ENCODE measurements at regions not wholly inside any gene's neighbourhood (a gene's known extent, or its start where the extent isn't known, plus 50 kb on each side); places are given as distances from the start of the nearest gene placed in this dataset.
"Not testable (repeated sequence)": the region's sequence is repeated elsewhere in the genome, so short reads cannot be mapped to it uniquely, and the experiment has no call there.

GRCh38 chr4:33453436-33453835 lies 2733.3 kb downstream of the PCDH7 start:
- Histone ChIP-seq H3K4me3 (ENCODE audit: low read depth in 1 of 2, low read length in 2 of 2) (no peak overlapping the region), H3K27me3 (ENCODE audit: low read depth, low read length) (no peaks in the 10 kb centered on the region)

GRCh38 chr4:33453916-33454315 lies 2733.7 kb downstream of the PCDH7 start:
- no peak overlapping the region for H3K27ac ChIP-seq (ENCODE audit: low read length)
- H3K27me3 ChIP-seq (ENCODE audit: low read depth, low read length), result no peaks in the 10 kb centered on the region
- no peaks in the 10 kb centered on the region for H3K9me3 ChIP-seq (ENCODE audit: control insufficient read depth in 1 of 2, low read length in 2 of 2)
- H3K36me3 ChIP-seq (ENCODE audit: control insufficient read depth in 1 of 2, insufficient read depth in 2 of 2, low read length in 2 of 2), result no peaks in the 10 kb centered on the region
- H3K4me1 ChIP-seq (ENCODE audit: control insufficient read depth in 1 of 2, insufficient read depth in 2 of 2, low read length in 2 of 2), result no peaks in the 10 kb centered on the region
- no peak overlapping the region for H3K4me3 ChIP-seq (ENCODE audit: low read depth in 1 of 2, low read length in 2 of 2)

More at GRCh38 chr4:33453436-33453835, 2733.3 kb downstream of the PCDH7 start:
- no peak overlapping the region for H3K27ac ChIP-seq (ENCODE audit: low read length)
- no peaks in the 10 kb centered on the region for H3K4me1 ChIP-seq (ENCODE audit: control insufficient read depth in 1 of 2, insufficient read depth in 2 of 2, low read length in 2 of 2)
- no peaks in the 10 kb centered on the region for H3K36me3 ChIP-seq (ENCODE audit: control insufficient read depth in 1 of 2, insufficient read depth in 2 of 2, low read length in 2 of 2)
- H3K9me3 ChIP-seq (ENCODE audit: control insufficient read depth in 1 of 2, low read length in 2 of 2), result no peaks in the 10 kb centered on the region

- H3K4me3 ChIP-seq (ENCODE audit: low read depth in 1 of 2, low read length in 2 of 2), result no peak overlapping the region
- no peaks in the 10 kb centered on the region for H3K36me3 ChIP-seq (ENCODE audit: control insufficient read depth in 1 of 2, insufficient read depth in 2 of 2, low read length in 2 of 2)
- no peak overlapping the region for H3K27ac ChIP-seq (ENCODE audit: low read length)
- no peaks in the 10 kb centered on the region for H3K27me3 ChIP-seq (ENCODE audit: low read depth, low read length)
- no peaks in the 10 kb centered on the region for H3K4me1 ChIP-seq (ENCODE audit: control insufficient read depth in 1 of 2, insufficient read depth in 2 of 2, low read length in 2 of 2)
- no peaks in the 10 kb centered on the region for H3K9me3 ChIP-seq (ENCODE audit: control insufficient read depth in 1 of 2, low read length in 2 of 2)
Observed at GRCh38 chr4:33465565-33465964, 2745.4 kb downstream of the PCDH7 start.

GRCh38 chr4:33467291-33467690 lies 2747.1 kb downstream of the PCDH7 start:
- no peak overlapping the region for H3K4me3 ChIP-seq (ENCODE audit: low read depth in 1 of 2, low read length in 2 of 2)
- no peaks in the 10 kb centered on the region for H3K9me3 ChIP-seq (ENCODE audit: control insufficient read depth in 1 of 2, low read length in 2 of 2)
- H3K27me3 ChIP-seq (ENCODE audit: low read depth, low read length), result no peaks in the 10 kb centered on the region
- no peaks in the 10 kb centered on the region for H3K4me1 ChIP-seq (ENCODE audit: control insufficient read depth in 1 of 2, insufficient read depth in 2 of 2, low read length in 2 of 2)
- no peaks in the 10 kb centered on the region for H3K36me3 ChIP-seq (ENCODE audit: control insufficient read depth in 1 of 2, insufficient read depth in 2 of 2, low read length in 2 of 2)
- no peak overlapping the region for H3K27ac ChIP-seq (ENCODE audit: low read length)

GRCh38 chr4:33470805-33471204 lies 2750.6 kb downstream of the PCDH7 start:
- H3K36me3 ChIP-seq (ENCODE audit: control insufficient read depth in 1 of 2, insufficient read depth in 2 of 2, low read length in 2 of 2), result no peaks in the 10 kb centered on the region
- no peaks in the 10 kb centered on the region for H3K9me3 ChIP-seq (ENCODE audit: control insufficient read depth in 1 of 2, low read length in 2 of 2)
- no peaks in the 10 kb centered on the region for H3K4me1 ChIP-seq (ENCODE audit: control insufficient read depth in 1 of 2, insufficient read depth in 2 of 2, low read length in 2 of 2)
- H3K27ac ChIP-seq (ENCODE audit: low read length), result no peak overlapping the region
- H3K27me3 ChIP-seq (ENCODE audit: low read depth, low read length), result no peaks in the 10 kb centered on the region
- H3K4me3 ChIP-seq (ENCODE audit: low read depth in 1 of 2, low read length in 2 of 2), result no peak overlapping the region

GRCh38 chr4:33477715-33478114 lies 2757.5 kb downstream of the PCDH7 start:
- no peak overlapping the region for H3K4me3 ChIP-seq (ENCODE audit: low read depth in 1 of 2, low read length in 2 of 2)
- H3K4me1 ChIP-seq (ENCODE audit: control insufficient read depth in 1 of 2, insufficient read depth in 2 of 2, low read length in 2 of 2), result no peaks in the 10 kb centered on the region
- no peak overlapping the region for H3K27ac ChIP-seq (ENCODE audit: low read length)
- H3K36me3 ChIP-seq (ENCODE audit: control insufficient read depth in 1 of 2, insufficient read depth in 2 of 2, low read length in 2 of 2), result no peaks in the 10 kb centered on the region
- no peaks in the 10 kb centered on the region for H3K9me3 ChIP-seq (ENCODE audit: control insufficient read depth in 1 of 2, low read length in 2 of 2)
- H3K27me3 ChIP-seq (ENCODE audit: low read depth, low read length), result no peaks in the 10 kb centered on the region

GRCh38 chr4:33482773-33483172 lies 2761.5 kb downstream of the ARAP2 start:
- Histone ChIP-seq H3K4me1 (ENCODE audit: control insufficient read depth in 1 of 2, insufficient read depth in 2 of 2, low read length in 2 of 2) (no peaks in the 10 kb centered on the region), H3K4me3 (ENCODE audit: low read depth in 1 of 2, low read length in 2 of 2) (no peak overlapping the region), H3K36me3 (ENCODE audit: control insufficient read depth in 1 of 2, insufficient read depth in 2 of 2, low read length in 2 of 2) (no peaks in the 10 kb centered on the region), H3K27ac (ENCODE audit: low read length) (no peak overlapping the region), H3K27me3 (ENCODE audit: low read depth, low read length) (no peaks in the 10 kb centered on the region), H3K9me3 (ENCODE audit: control insufficient read depth in 1 of 2, low read length in 2 of 2) (no peaks in the 10 kb centered on the region)

- Histone ChIP-seq H3K9me3 (ENCODE audit: control insufficient read depth in 1 of 2, low read length in 2 of 2) (no peaks in the 10 kb centered on the region), H3K4me1 (ENCODE audit: control insufficient read depth in 1 of 2, insufficient read depth in 2 of 2, low read length in 2 of 2) (no peaks in the 10 kb centered on the region), H3K27me3 (ENCODE audit: low read depth, low read length) (no peaks in the 10 kb centered on the region), H3K27ac (ENCODE audit: low read length) (no peak overlapping the region), H3K36me3 (ENCODE audit: control insufficient read depth in 1 of 2, insufficient read depth in 2 of 2, low read length in 2 of 2) (no peaks in the 10 kb centered on the region), H3K4me3 (ENCODE audit: low read depth in 1 of 2, low read length in 2 of 2) (no peak overlapping the region)
Observed at GRCh38 chr4:33485111-33485510, 2759.2 kb downstream of the ARAP2 start.

GRCh38 chr4:33493231-33493630 lies 2751.1 kb downstream of the ARAP2 start:
- no peak overlapping the region for H3K27ac ChIP-seq (ENCODE audit: low read length)
- H3K4me3 ChIP-seq (ENCODE audit: low read depth in 1 of 2, low read length in 2 of 2), result no peak overlapping the region

GRCh38 chr4:33494150-33494549 lies 2750.2 kb downstream of the ARAP2 start:
- Histone ChIP-seq H3K4me3 (ENCODE audit: low read depth in 1 of 2, low read length in 2 of 2) (no peak overlapping the region), H3K9me3 (ENCODE audit: control insufficient read depth in 1 of 2, low read length in 2 of 2) (no peaks in the 10 kb centered on the region), H3K36me3 (ENCODE audit: control insufficient read depth in 1 of 2, insufficient read depth in 2 of 2, low read length in 2 of 2) (no peaks in the 10 kb centered on the region), H3K27me3 (ENCODE audit: low read depth, low read length) (no peaks in the 10 kb centered on the region), H3K4me1 (ENCODE audit: control insufficient read depth in 1 of 2, insufficient read depth in 2 of 2, low read length in 2 of 2) (no peaks in the 10 kb centered on the region), H3K27ac (ENCODE audit: low read length) (no peak overlapping the region)

More at GRCh38 chr4:33493231-33493630, 2751.1 kb downstream of the ARAP2 start:
- Histone ChIP-seq H3K4me1 (ENCODE audit: control insufficient read depth in 1 of 2, insufficient read depth in 2 of 2, low read length in 2 of 2) (no peaks in the 10 kb centered on the region), H3K9me3 (ENCODE audit: control insufficient read depth in 1 of 2, low read length in 2 of 2) (no peaks in the 10 kb centered on the region), H3K27me3 (ENCODE audit: low read depth, low read length) (no peaks in the 10 kb centered on the region), H3K36me3 (ENCODE audit: control insufficient read depth in 1 of 2, insufficient read depth in 2 of 2, low read length in 2 of 2) (no peaks in the 10 kb centered on the region)

- H3K4me1 ChIP-seq (ENCODE audit: control insufficient read depth in 1 of 2, insufficient read depth in 2 of 2, low read length in 2 of 2); H3K27ac ChIP-seq (ENCODE audit: low read length); H3K4me3 ChIP-seq (ENCODE audit: low read depth in 1 of 2, low read length in 2 of 2); H3K27me3 ChIP-seq (ENCODE audit: low read depth, low read length); H3K36me3 ChIP-seq (ENCODE audit: control insufficient read depth in 1 of 2, insufficient read depth in 2 of 2, low read length in 2 of 2); H3K9me3 ChIP-seq (ENCODE audit: control insufficient read depth in 1 of 2, low read length in 2 of 2): not testable (repeated sequence)
Observed at GRCh38 chr4:33501587-33501986, 2742.7 kb downstream of the ARAP2 start.

- Histone ChIP-seq H3K27me3 (ENCODE audit: low read depth, low read length) (no peaks in the 10 kb centered on the region), H3K36me3 (ENCODE audit: control insufficient read depth in 1 of 2, insufficient read depth in 2 of 2, low read length in 2 of 2) (no peaks in the 10 kb centered on the region), H3K4me1 (ENCODE audit: control insufficient read depth in 1 of 2, insufficient read depth in 2 of 2, low read length in 2 of 2) (no peaks in the 10 kb centered on the region), H3K9me3 (ENCODE audit: control insufficient read depth in 1 of 2, low read length in 2 of 2) (peaks cover 3 to 5% of the 10 kb centered on the region in 2 donors), H3K27ac (ENCODE audit: low read length) (no peak overlapping the region), H3K4me3 (ENCODE audit: low read depth in 1 of 2, low read length in 2 of 2) (no peak overlapping the region)
Observed at GRCh38 chr4:33512397-33512796, 2731.9 kb downstream of the ARAP2 start.
